ENCODE measurements at regions not wholly inside any gene's neighbourhood (a gene's known extent, or its start where the extent isn't known, plus 50 kb on each side); places are given as distances from the start of the nearest gene placed in this dataset.
"Not testable (repeated sequence)": the region's sequence is repeated elsewhere in the genome, so short reads cannot be mapped to it uniquely, and the experiment has no call there.

GRCh38 chrX:953879-954482 is 258.5 kb downstream of the CRLF2 start:
- no peaks in the 10 kb centered on the region for H4K20me1 ChIP-seq (ENCODE audit: insufficient read depth)
- no peak overlapping the region for H3K4me2 ChIP-seq (ENCODE audit: unreplicated experiment)
- no peaks in the 10 kb centered on the region for H3K4me1 ChIP-seq (ENCODE audit: insufficient read depth)
- H3F3A ChIP-seq (ENCODE audit: insufficient read depth), result no peaks in the 10 kb centered on the region
- no peak overlapping the region for H3K4me3 ChIP-seq
- H3K36me3 ChIP-seq (ENCODE audit: low read depth), result no peaks in the 10 kb centered on the region
- no peaks in the 10 kb centered on the region for H3K9me3 ChIP-seq (ENCODE audit: low read depth)
- H2AFZ ChIP-seq, result no peak overlapping the region
- H3K9ac ChIP-seq, result no peak overlapping the region
- H3K27ac ChIP-seq, result no peak overlapping the region
- in situ Hi-C loops (cut with MboI), result no loop called here
- H3K9me2 ChIP-seq (ENCODE audit: insufficient read depth), result no peaks in the 10 kb centered on the region
- TF ChIP-seq EZH2 (IDR thresholded peaks at IDR 0.05; ENCODE audit: insufficient read depth, poor library complexity, severe bottlenecking) (no peak), EZH2phosphoT487 (IDR thresholded peaks at IDR 0.05; ENCODE audit: insufficient read depth, low read depth) (no peak)
- DNase-seq, result no peak
- H3K79me2 ChIP-seq (ENCODE audit: insufficient read depth), result no peaks in the 10 kb centered on the region
- H3K27me3 ChIP-seq (replicated peaks; ENCODE audit: insufficient read depth), result no peaks in the 10 kb centered on the region

DNA sequence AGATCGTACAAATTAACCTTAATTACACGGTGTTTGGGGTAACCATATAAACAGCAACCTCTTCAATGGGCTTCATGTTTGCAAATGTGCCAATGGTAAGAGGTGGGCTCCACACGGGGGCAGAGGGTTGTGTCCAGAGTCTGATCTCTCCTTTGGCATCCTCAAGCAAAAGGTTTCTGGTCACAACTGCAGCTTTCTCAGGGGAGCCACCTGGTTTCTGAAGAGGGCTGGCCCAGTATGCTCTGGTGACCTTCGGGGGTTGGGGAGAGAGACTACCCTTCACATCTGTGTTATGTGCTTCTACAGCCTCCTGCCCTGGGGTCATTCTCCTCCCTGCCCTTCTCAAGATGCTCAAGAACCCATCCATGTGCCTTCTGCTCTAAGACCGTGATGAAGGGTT is 259.6 kb downstream of the CRLF2 start:
- in situ Hi-C loops (cut with MboI), result no loop called here
- TF ChIP-seq EZH2 (IDR thresholded peaks at IDR 0.05; ENCODE audit: insufficient read depth, poor library complexity, severe bottlenecking), result no peak
- no peak for TF ChIP-seq EZH2phosphoT487 (IDR thresholded peaks at IDR 0.05; ENCODE audit: insufficient read depth, low read depth)
- Histone ChIP-seq H3K9me2 (ENCODE audit: insufficient read depth) (no peaks in the 10 kb centered on the region), H3K9ac (no peak overlapping the region), H3K27ac (no peak overlapping the region), H3K9me3 (ENCODE audit: low read depth) (no peaks in the 10 kb centered on the region), H3K79me2 (ENCODE audit: insufficient read depth) (no peaks in the 10 kb centered on the region), H3K4me3 (no peak overlapping the region), H2AFZ (no peak overlapping the region), H4K20me1 (ENCODE audit: insufficient read depth) (no peaks in the 10 kb centered on the region), H3K36me3 (ENCODE audit: low read depth) (no peaks in the 10 kb centered on the region), H3K4me1 (ENCODE audit: insufficient read depth) (no peaks in the 10 kb centered on the region), H3F3A (ENCODE audit: insufficient read depth) (no peaks in the 10 kb centered on the region), H3K4me2 (ENCODE audit: unreplicated experiment) (no peak overlapping the region), H3K27me3 (replicated peaks; ENCODE audit: insufficient read depth) (no peaks in the 10 kb centered on the region)
- no peak for DNase-seq
- 13 to 14% methylated on average over 5 of the region's 5 CpGs for WGBS, 2 experiments (ENCODE audit: low coverage in 1 of 2, low lambda C conversion rate in 2 of 2, missing lambda C conversion rate in 2 of 2)

GRCh38 chrX:947262-947661 is 265.2 kb downstream of the CRLF2 start:
- H3K4me1 ChIP-seq (ENCODE audit: insufficient read depth); H3K79me2 ChIP-seq (ENCODE audit: insufficient read depth); H3K36me3 ChIP-seq (ENCODE audit: low read depth); H3F3A ChIP-seq (ENCODE audit: insufficient read depth); H3K27ac ChIP-seq; in situ Hi-C loops (cut with MboI); H4K20me1 ChIP-seq (ENCODE audit: insufficient read depth); H3K4me2 ChIP-seq (ENCODE audit: unreplicated experiment); DNase-seq; H3K27me3 ChIP-seq (replicated peaks; ENCODE audit: insufficient read depth); H2AFZ ChIP-seq; H3K9me3 ChIP-seq (ENCODE audit: low read depth); H3K9me2 ChIP-seq (ENCODE audit: insufficient read depth); H3K9ac ChIP-seq; H3K4me3 ChIP-seq: not testable (repeated sequence)
- 34 to 48% methylated on average over 6 of the region's 6 CpGs for WGBS, 2 experiments (ENCODE audit: low coverage in 1 of 2, low lambda C conversion rate in 2 of 2, missing lambda C conversion rate in 2 of 2)

DNA sequence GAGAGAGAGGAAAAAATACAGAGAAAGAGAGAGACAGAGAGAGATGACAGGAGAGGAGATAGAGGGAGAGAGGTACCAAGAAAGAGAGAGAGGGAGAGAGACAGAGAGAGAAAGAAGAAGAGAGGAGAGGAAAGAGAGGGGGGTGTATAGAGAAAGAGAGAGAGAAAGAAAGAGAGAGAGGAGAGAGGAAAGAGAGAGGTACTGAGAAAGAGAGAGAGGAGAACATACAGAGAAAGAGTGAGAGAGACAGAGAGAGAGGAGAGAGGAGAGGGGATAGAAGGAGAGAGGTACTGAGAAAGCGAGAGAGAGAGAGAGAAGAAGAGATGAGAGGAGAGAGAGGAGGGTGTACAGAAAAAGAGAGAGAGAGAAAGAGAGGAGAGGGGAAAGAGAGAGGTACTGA is 269.4 kb downstream of the CRLF2 start:
- Histone ChIP-seq H3K9me3 (ENCODE audit: low read depth) (no peaks in the 10 kb centered on the region), H3K4me2 (ENCODE audit: unreplicated experiment) (no peak overlapping the region), H3K4me1 (ENCODE audit: insufficient read depth) (no peaks in the 10 kb centered on the region), H3K4me3 (no peak overlapping the region), H3K36me3 (ENCODE audit: low read depth) (no peaks in the 10 kb centered on the region), H3K27me3 (replicated peaks; ENCODE audit: insufficient read depth) (no peaks in the 10 kb centered on the region), H2AFZ (no peak overlapping the region), H4K20me1 (ENCODE audit: insufficient read depth) (no peaks in the 10 kb centered on the region), H3K9ac (no peak overlapping the region), H3F3A (ENCODE audit: insufficient read depth) (no peaks in the 10 kb centered on the region), H3K79me2 (ENCODE audit: insufficient read depth) (no peaks in the 10 kb centered on the region), H3K9me2 (ENCODE audit: insufficient read depth) (no peaks in the 10 kb centered on the region), H3K27ac (no peak overlapping the region)
- DNase-seq, result no peak
- in situ Hi-C loops (cut with MboI), result no loop called here
- WGBS, 2 experiments (ENCODE audit: low coverage in 1 of 2, low lambda C conversion rate in 2 of 2, missing lambda C conversion rate in 2 of 2), result 10 to 40% methylated on average over 1 of the region's 1 CpG
- TF ChIP-seq EZH2 (IDR thresholded peaks at IDR 0.05; ENCODE audit: insufficient read depth, poor library complexity, severe bottlenecking), result no peak
- no peak for TF ChIP-seq EZH2phosphoT487 (IDR thresholded peaks at IDR 0.05; ENCODE audit: insufficient read depth, low read depth)

GRCh38 chrX:940691-941090 is 271.8 kb downstream of the CRLF2 start:
- DNase-seq, result no peak
- no peaks in the 10 kb centered on the region for H3F3A ChIP-seq (ENCODE audit: insufficient read depth)
- no peak overlapping the region for H3K4me2 ChIP-seq (ENCODE audit: unreplicated experiment)
- H3K36me3 ChIP-seq (ENCODE audit: low read depth), result no peaks in the 10 kb centered on the region
- TF ChIP-seq EZH2phosphoT487 (IDR thresholded peaks at IDR 0.05; ENCODE audit: insufficient read depth, low read depth) (no peak), EZH2 (IDR thresholded peaks at IDR 0.05; ENCODE audit: insufficient read depth, poor library complexity, severe bottlenecking) (no peak)
- no peaks in the 10 kb centered on the region for H3K9me3 ChIP-seq (ENCODE audit: low read depth)
- H2AFZ ChIP-seq, result no peak overlapping the region
- WGBS, 2 experiments (ENCODE audit: low coverage in 1 of 2, low lambda C conversion rate in 2 of 2, missing lambda C conversion rate in 2 of 2), result 29 to 35% methylated on average over 8 to 9 of the region's 9 CpGs
- H3K4me3 ChIP-seq, result no peak overlapping the region
- H3K79me2 ChIP-seq (ENCODE audit: insufficient read depth), result no peaks in the 10 kb centered on the region
- H3K27ac ChIP-seq, result no peak overlapping the region
- no peaks in the 10 kb centered on the region for H3K27me3 ChIP-seq (replicated peaks; ENCODE audit: insufficient read depth)
- H3K4me1 ChIP-seq (ENCODE audit: insufficient read depth), result no peaks in the 10 kb centered on the region
- H4K20me1 ChIP-seq (ENCODE audit: insufficient read depth), result no peaks in the 10 kb centered on the region
- no peaks in the 10 kb centered on the region for H3K9me2 ChIP-seq (ENCODE audit: insufficient read depth)
- no peak overlapping the region for H3K9ac ChIP-seq
- in situ Hi-C loops (cut with MboI), result no loop called here
